ENCODE measurements at regions not wholly inside any gene's neighbourhood (a gene's known extent, or its start where the extent isn't known, plus 50 kb on each side); places are given as distances from the start of the nearest gene placed in this dataset.
"Not testable (repeated sequence)": the region's sequence is repeated elsewhere in the genome, so short reads cannot be mapped to it uniquely, and the experiment has no call there.

GRCh38 chr1:157249326-157249725, 111.1 kb upstream of the ETV3 start:
- DNase-seq: no peak

GRCh38 chr1:157247764-157248049, 109.5 kb upstream of the ETV3 start:
- DNase-seq: not testable (repeated sequence)

- DNase-seq: no peak
These were observed 109.0 kb upstream of the ETV3 start for GRCh38 chr1:157247005-157247763.

GRCh38 chr1:157245823-157246222, 107.6 kb upstream of the ETV3 start:
- no peak for DNase-seq

GRCh38 chr1:157241185-157241538, 103.0 kb upstream of the ETV3 start:
- DNase-seq: no peak

GRCh38 chr1:157240495-157241184, 102.4 kb upstream of the ETV3 start:
- DNase-seq: no peak

- no peak for DNase-seq
These were observed 101.7 kb upstream of the ETV3 start for GRCh38 chr1:157239936-157240335.

GRCh38 chr1:157238585-157238984, 100.4 kb upstream of the ETV3 start:
- DNase-seq: no peak

- no peak for DNase-seq
These were observed 99.8 kb upstream of the ETV3 start for GRCh38 chr1:157237981-157238380.

- no peak for DNase-seq
These were observed 99.3 kb upstream of the ETV3 start for GRCh38 chr1:157237522-157237921.

GRCh38 chr1:157236072-157236471, 97.9 kb upstream of the ETV3 start:
- no peak for DNase-seq

GRCh38 chr1:157235307-157235706, 97.1 kb upstream of the ETV3 start:
- no peak for DNase-seq

GRCh38 chr1:157234705-157235273, 96.6 kb upstream of the ETV3 start:
- no peak for DNase-seq

GRCh38 chr1:157233131-157233530, 94.9 kb upstream of the ETV3 start:
- no peak for DNase-seq

GRCh38 chr1:157231846-157232525, 93.8 kb upstream of the ETV3 start:
- DNase-seq: no peak

GRCh38 chr1:157230500-157230899, 92.3 kb upstream of the ETV3 start:
- no peak for DNase-seq

- no peak for DNase-seq
These were observed 89.5 kb upstream of the ETV3 start for GRCh38 chr1:157227700-157228099.

- DNase-seq: no peak
These were observed 88.5 kb upstream of the ETV3 start for GRCh38 chr1:157226739-157227138.

- no peak for DNase-seq
These were observed 81.4 kb upstream of the ETV3 start for GRCh38 chr1:157219600-157219999.

GRCh38 chr1:157219182-157219581, 81.0 kb upstream of the ETV3 start:
- DNase-seq: no peak

GRCh38 chr1:157218671-157219070, 80.5 kb upstream of the ETV3 start:
- no peak for DNase-seq

GRCh38 chr1:157217486-157217885, 79.3 kb upstream of the ETV3 start:
- DNase-seq: no peak

- DNase-seq: no peak
These were observed 75.6 kb upstream of the ETV3 start for GRCh38 chr1:157213836-157214235.

GRCh38 chr1:157209514-157209913, 71.3 kb upstream of the ETV3 start:
- DNase-seq: no peak
